ENCODE measurements at regions not wholly inside any gene's neighbourhood (a gene's known extent, or its start where the extent isn't known, plus 50 kb on each side); places are given as distances from the start of the nearest gene placed in this dataset.

- H3K23ac ChIP-seq (ENCODE audit: low read depth, low read length, poor library complexity), result no peak overlapping the region
- no CpG with 5 or more reads among the region's 1 CpG for WGBS, 2 donors (ENCODE audit: extremely low coverage in 2 of 2, insufficient read length in 2 of 2, insufficient replicate concordance in 1 of 2)
- no peaks in the 10 kb centered on the region for H3K79me1 ChIP-seq (ENCODE audit: low read depth, low read length)
- H4K91ac ChIP-seq (ENCODE audit: low read depth, low read length, poor library complexity), result no peak overlapping the region
- H3K36me3 ChIP-seq (replicated peaks in 1 of 2; ENCODE audit: control insufficient read depth in 2 of 2, insufficient read depth in 2 of 2, low read length in 2 of 2), result no peaks in the 10 kb centered on the region
- DNase-seq (ENCODE audit: low spot score), result no peak
- no peak overlapping the region for H2AK5ac ChIP-seq (ENCODE audit: low read depth, low read length)
- H3K18ac ChIP-seq (ENCODE audit: low read length), result no peak overlapping the region
- H3K27me3 ChIP-seq (ENCODE audit: control insufficient read depth in 3 of 3, insufficient read depth in 3 of 3, low read depth in 1 of 3, low read length in 3 of 3), result no peaks in the 10 kb centered on the region
- no peak overlapping the region for H4K8ac ChIP-seq (ENCODE audit: low read depth, low read length)
- H3K9ac ChIP-seq (ENCODE audit: low read depth, low read length, poor library complexity), result no peak overlapping the region
- no peak overlapping the region for H3K4me3 ChIP-seq (ENCODE audit: low read length in 2 of 2)
- H2BK15ac ChIP-seq (ENCODE audit: low read length), result no peak overlapping the region
- no peak overlapping the region for H3K14ac ChIP-seq (ENCODE audit: low read length)
- H3K4me2 ChIP-seq (ENCODE audit: insufficient read depth, low read length, poor library complexity, severe bottlenecking), result no peak overlapping the region
- H2BK5ac ChIP-seq (ENCODE audit: low read length), result no peak overlapping the region
- H2BK120ac ChIP-seq (ENCODE audit: low read depth, low read length), result no peak overlapping the region
- H2BK12ac ChIP-seq (ENCODE audit: low read length), result no peak overlapping the region
- no peaks in the 10 kb centered on the region for H3K9me3 ChIP-seq (replicated peaks in 1 of 2; ENCODE audit: control insufficient read depth in 2 of 2, insufficient read depth in 1 of 2, low read depth in 1 of 2, low read length in 2 of 2)
- H3K4ac ChIP-seq (ENCODE audit: low read length), result no peak overlapping the region
- no peaks in the 10 kb centered on the region for H3K4me1 ChIP-seq (ENCODE audit: control insufficient read depth in 2 of 2, insufficient read depth in 1 of 2, low read depth in 1 of 2, low read length in 2 of 2)
- H3K27ac ChIP-seq (replicated peaks; ENCODE audit: low read length), result no peak overlapping the region
- no peak overlapping the region for H2AFZ ChIP-seq (ENCODE audit: low read length)
Observed at GRCh38 chr11:24132471-24132870, 364.4 kb upstream of the LUZP2 start.

GRCh38 chr11:24134879-24135589 is 361.8 kb upstream of the LUZP2 start:
- no peak overlapping the region for H4K91ac ChIP-seq (ENCODE audit: low read depth, low read length, poor library complexity)
- H3K27me3 ChIP-seq (ENCODE audit: control insufficient read depth in 3 of 3, insufficient read depth in 3 of 3, low read depth in 1 of 3, low read length in 3 of 3), result no peaks in the 10 kb centered on the region
- H2BK5ac ChIP-seq (ENCODE audit: low read length), result no peak overlapping the region
- H2BK120ac ChIP-seq (ENCODE audit: low read depth, low read length), result no peak overlapping the region
- no peaks in the 10 kb centered on the region for H3K79me1 ChIP-seq (ENCODE audit: low read depth, low read length)
- H3K23ac ChIP-seq (ENCODE audit: low read depth, low read length, poor library complexity), result no peak overlapping the region
- H3K4ac ChIP-seq (ENCODE audit: low read length), result no peak overlapping the region
- H2AFZ ChIP-seq (ENCODE audit: low read length), result no peak overlapping the region
- H2BK12ac ChIP-seq (ENCODE audit: low read length), result no peak overlapping the region
- no peak overlapping the region for H3K4me3 ChIP-seq (ENCODE audit: low read length in 2 of 2)
- no peak overlapping the region for H2AK5ac ChIP-seq (ENCODE audit: low read depth, low read length)
- no peak overlapping the region for H2BK15ac ChIP-seq (ENCODE audit: low read length)
- no peak overlapping the region for H3K18ac ChIP-seq (ENCODE audit: low read length)
- no peaks in the 10 kb centered on the region for H3K36me3 ChIP-seq (replicated peaks in 1 of 2; ENCODE audit: control insufficient read depth in 2 of 2, insufficient read depth in 2 of 2, low read length in 2 of 2)
- no peak overlapping the region for H3K14ac ChIP-seq (ENCODE audit: low read length)
- H4K8ac ChIP-seq (ENCODE audit: low read depth, low read length), result no peak overlapping the region
- H3K27ac ChIP-seq (replicated peaks; ENCODE audit: low read length), result no peak overlapping the region
- H3K9me3 ChIP-seq (replicated peaks in 1 of 2; ENCODE audit: control insufficient read depth in 2 of 2, insufficient read depth in 1 of 2, low read depth in 1 of 2, low read length in 2 of 2), result no peaks in the 10 kb centered on the region
- H3K4me2 ChIP-seq (ENCODE audit: insufficient read depth, low read length, poor library complexity, severe bottlenecking), result no peak overlapping the region
- DNase-seq (ENCODE audit: low spot score), result no peak
- H3K4me1 ChIP-seq (ENCODE audit: control insufficient read depth in 2 of 2, insufficient read depth in 1 of 2, low read depth in 1 of 2, low read length in 2 of 2), result no peaks in the 10 kb centered on the region
- no peak overlapping the region for H3K9ac ChIP-seq (ENCODE audit: low read depth, low read length, poor library complexity)

- Histone ChIP-seq H2AK5ac (ENCODE audit: low read depth, low read length) (no peak overlapping the region), H3K4me1 (ENCODE audit: control insufficient read depth in 2 of 2, insufficient read depth in 1 of 2, low read depth in 1 of 2, low read length in 2 of 2) (no peaks in the 10 kb centered on the region), H2AFZ (ENCODE audit: low read length) (no peak overlapping the region), H3K9ac (ENCODE audit: low read depth, low read length, poor library complexity) (no peak overlapping the region), H2BK5ac (ENCODE audit: low read length) (no peak overlapping the region), H3K4me3 (ENCODE audit: low read length in 2 of 2) (no peak overlapping the region), H3K9me3 (replicated peaks in 1 of 2; ENCODE audit: control insufficient read depth in 2 of 2, insufficient read depth in 1 of 2, low read depth in 1 of 2, low read length in 2 of 2) (no peaks in the 10 kb centered on the region), H3K79me1 (ENCODE audit: low read depth, low read length) (no peaks in the 10 kb centered on the region), H3K18ac (ENCODE audit: low read length) (no peak overlapping the region), H2BK12ac (ENCODE audit: low read length) (no peak overlapping the region), H3K23ac (ENCODE audit: low read depth, low read length, poor library complexity) (no peak overlapping the region), H3K27me3 (ENCODE audit: control insufficient read depth in 3 of 3, insufficient read depth in 3 of 3, low read depth in 1 of 3, low read length in 3 of 3) (no peaks in the 10 kb centered on the region), H3K14ac (ENCODE audit: low read length) (no peak overlapping the region), H4K91ac (ENCODE audit: low read depth, low read length, poor library complexity) (no peak overlapping the region), H3K36me3 (replicated peaks in 1 of 2; ENCODE audit: control insufficient read depth in 2 of 2, insufficient read depth in 2 of 2, low read length in 2 of 2) (no peaks in the 10 kb centered on the region), H3K4me2 (ENCODE audit: insufficient read depth, low read length, poor library complexity, severe bottlenecking) (no peak overlapping the region), H2BK120ac (ENCODE audit: low read depth, low read length) (no peak overlapping the region), H4K8ac (ENCODE audit: low read depth, low read length) (no peak overlapping the region), H2BK15ac (ENCODE audit: low read length) (no peak overlapping the region), H3K4ac (ENCODE audit: low read length) (no peak overlapping the region), H3K27ac (replicated peaks; ENCODE audit: low read length) (no peak overlapping the region)
- DNase-seq (ENCODE audit: low spot score), result no peak
- no CpG with 5 or more reads among the region's 4 CpGs for WGBS, 2 donors (ENCODE audit: extremely low coverage in 2 of 2, insufficient read length in 2 of 2, insufficient replicate concordance in 1 of 2)
Observed at GRCh38 chr11:24142062-24142461, 354.8 kb upstream of the LUZP2 start.

DNA sequence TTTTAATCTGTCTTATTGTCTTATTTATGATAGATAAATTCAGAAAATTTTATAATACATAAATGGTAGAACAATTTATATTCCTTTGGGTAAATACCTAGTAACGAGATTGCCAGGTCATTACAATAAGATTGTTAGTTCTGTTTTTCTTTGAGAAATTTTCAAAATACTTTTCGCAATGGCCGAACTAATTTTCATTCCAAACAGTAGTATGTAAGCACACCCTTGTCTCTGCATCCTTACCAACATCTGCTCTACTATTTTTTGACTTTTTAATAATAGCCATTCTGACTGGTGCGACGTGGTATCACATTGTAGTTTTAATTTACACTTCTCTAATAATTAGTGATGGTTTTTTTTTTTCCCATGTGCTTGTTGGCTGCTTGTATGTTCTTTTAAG is 351.4 kb upstream of the LUZP2 start:
- H2AK5ac ChIP-seq (ENCODE audit: low read depth, low read length), result no peak overlapping the region
- no peak for DNase-seq (ENCODE audit: low spot score)
- H4K8ac ChIP-seq (ENCODE audit: low read depth, low read length), result no peak overlapping the region
- H3K27me3 ChIP-seq (ENCODE audit: control insufficient read depth in 3 of 3, insufficient read depth in 3 of 3, low read depth in 1 of 3, low read length in 3 of 3), result no peaks in the 10 kb centered on the region
- H3K9ac ChIP-seq (ENCODE audit: low read depth, low read length, poor library complexity), result no peak overlapping the region
- H2BK15ac ChIP-seq (ENCODE audit: low read length), result no peak overlapping the region
- no peak overlapping the region for H4K91ac ChIP-seq (ENCODE audit: low read depth, low read length, poor library complexity)
- H3K79me1 ChIP-seq (ENCODE audit: low read depth, low read length), result no peaks in the 10 kb centered on the region
- H3K4me1 ChIP-seq (ENCODE audit: control insufficient read depth in 2 of 2, insufficient read depth in 1 of 2, low read depth in 1 of 2, low read length in 2 of 2), result no peaks in the 10 kb centered on the region
- H3K9me3 ChIP-seq (replicated peaks in 1 of 2; ENCODE audit: control insufficient read depth in 2 of 2, insufficient read depth in 1 of 2, low read depth in 1 of 2, low read length in 2 of 2), result no peaks in the 10 kb centered on the region
- H3K14ac ChIP-seq (ENCODE audit: low read length), result no peak overlapping the region
- H3K4me2 ChIP-seq (ENCODE audit: insufficient read depth, low read length, poor library complexity, severe bottlenecking), result no peak overlapping the region
- no peaks in the 10 kb centered on the region for H3K36me3 ChIP-seq (replicated peaks in 1 of 2; ENCODE audit: control insufficient read depth in 2 of 2, insufficient read depth in 2 of 2, low read length in 2 of 2)
- H2BK12ac ChIP-seq (ENCODE audit: low read length), result no peak overlapping the region
- H2AFZ ChIP-seq (ENCODE audit: low read length), result no peak overlapping the region
- no peak overlapping the region for H3K23ac ChIP-seq (ENCODE audit: low read depth, low read length, poor library complexity)
- no peak overlapping the region for H2BK120ac ChIP-seq (ENCODE audit: low read depth, low read length)
- no CpG with 5 or more reads among the region's 5 CpGs for WGBS, 2 donors (ENCODE audit: extremely low coverage in 2 of 2, insufficient read length in 2 of 2, insufficient replicate concordance in 1 of 2)
- H3K18ac ChIP-seq (ENCODE audit: low read length), result no peak overlapping the region
- no peak overlapping the region for H3K4me3 ChIP-seq (ENCODE audit: low read length in 2 of 2)
- no peak overlapping the region for H2BK5ac ChIP-seq (ENCODE audit: low read length)
- no peak overlapping the region for H3K27ac ChIP-seq (replicated peaks; ENCODE audit: low read length)
- no peak overlapping the region for H3K4ac ChIP-seq (ENCODE audit: low read length)
